ENCODE measurements at regions not wholly inside any gene's neighbourhood (a gene's known extent, or its start where the extent isn't known, plus 50 kb on each side); places are given as distances from the start of the nearest gene placed in this dataset.

GRCh38 chr2:20949256-20949655, 94.6 kb downstream of the APOB start:
- TF ChIP-seq TGIF2 (CRISPR knock-in tag; IDR thresholded peaks at IDR 0.05) (no peak), CTCF (CRISPR knock-in tag; IDR thresholded peaks at IDR 0.05) (no peak), HDAC1 (CRISPR knock-in tag; IDR thresholded peaks at IDR 0.05) (no peak)

Measured in HepG2 (cell line).